ENCODE measurements at regions not wholly inside any gene's neighbourhood (a gene's known extent, or its start where the extent isn't known, plus 50 kb on each side); places are given as distances from the start of the nearest gene placed in this dataset.
A peak's percentile ranks its signal among the peaks of the same experiment; 100 is the strongest.

DNA sequence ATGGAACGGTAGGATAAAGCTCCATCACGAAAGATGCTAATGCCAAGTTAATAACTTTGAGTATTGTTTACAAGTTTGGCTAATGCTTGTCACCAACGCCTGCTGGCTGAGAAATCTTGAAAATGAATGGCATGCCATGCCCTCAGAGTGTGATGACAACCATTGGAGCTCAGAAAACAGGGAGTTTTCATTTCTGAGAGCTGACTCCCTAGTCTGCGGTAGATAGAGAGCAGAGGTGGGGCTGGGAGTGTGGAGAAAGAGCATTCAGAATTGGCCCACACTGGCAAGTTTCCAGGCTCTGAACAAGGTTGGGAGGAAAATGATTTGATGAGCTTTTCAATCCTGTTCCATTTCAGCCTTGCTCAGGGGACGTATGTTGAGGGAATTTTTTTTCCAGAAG lies 183.9 kb downstream of the CPEB2 start:
- H3K27ac ChIP-seq: no peak overlapping the region
- no peak for TF ChIP-seq ZFX (IDR thresholded peaks at IDR 0.05; ENCODE audit: borderline replicate concordance)
- TF ChIP-seq, protein P1, sequence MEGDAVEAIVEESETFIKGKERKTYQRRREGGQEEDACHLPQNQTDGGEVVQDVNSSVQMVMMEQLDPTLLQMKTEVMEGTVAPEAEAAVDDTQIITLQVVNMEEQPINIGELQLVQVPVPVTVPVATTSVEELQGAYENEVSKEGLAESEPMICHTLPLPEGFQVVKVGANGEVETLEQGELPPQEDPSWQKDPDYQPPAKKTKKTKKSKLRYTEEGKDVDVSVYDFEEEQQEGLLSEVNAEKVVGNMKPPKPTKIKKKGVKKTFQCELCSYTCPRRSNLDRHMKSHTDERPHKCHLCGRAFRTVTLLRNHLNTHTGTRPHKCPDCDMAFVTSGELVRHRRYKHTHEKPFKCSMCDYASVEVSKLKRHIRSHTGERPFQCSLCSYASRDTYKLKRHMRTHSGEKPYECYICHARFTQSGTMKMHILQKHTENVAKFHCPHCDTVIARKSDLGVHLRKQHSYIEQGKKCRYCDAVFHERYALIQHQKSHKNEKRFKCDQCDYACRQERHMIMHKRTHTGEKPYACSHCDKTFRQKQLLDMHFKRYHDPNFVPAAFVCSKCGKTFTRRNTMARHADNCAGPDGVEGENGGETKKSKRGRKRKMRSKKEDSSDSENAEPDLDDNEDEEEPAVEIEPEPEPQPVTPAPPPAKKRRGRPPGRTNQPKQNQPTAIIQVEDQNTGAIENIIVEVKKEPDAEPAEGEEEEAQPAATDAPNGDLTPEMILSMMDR (IDR thresholded peaks at IDR 0.05): no peak

DNA sequence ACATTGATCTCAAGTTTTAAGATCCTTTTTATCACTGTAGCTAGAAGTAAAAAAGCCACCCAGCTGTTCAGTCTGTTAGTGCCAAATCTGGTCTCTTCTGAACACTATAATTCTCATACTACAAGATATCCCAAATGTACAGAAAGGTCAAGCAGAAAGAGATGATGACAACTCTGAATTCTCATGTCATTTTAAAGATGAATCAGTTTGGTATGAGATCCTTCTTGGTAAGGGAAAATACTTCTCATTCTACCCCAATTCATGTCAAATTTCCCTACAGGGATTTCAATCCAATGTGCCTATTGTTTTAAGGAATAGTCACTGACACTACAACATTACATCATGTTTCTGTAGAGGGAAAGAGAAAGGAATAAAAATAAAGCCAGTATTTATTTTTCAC lies 184.5 kb downstream of the CPEB2 start:
- no peak overlapping the region for H3K27ac ChIP-seq
- no peak for TF ChIP-seq ZFX (IDR thresholded peaks at IDR 0.05; ENCODE audit: borderline replicate concordance)
- TF ChIP-seq, protein P1 (IDR thresholded peaks at IDR 0.05): no peak

DNA sequence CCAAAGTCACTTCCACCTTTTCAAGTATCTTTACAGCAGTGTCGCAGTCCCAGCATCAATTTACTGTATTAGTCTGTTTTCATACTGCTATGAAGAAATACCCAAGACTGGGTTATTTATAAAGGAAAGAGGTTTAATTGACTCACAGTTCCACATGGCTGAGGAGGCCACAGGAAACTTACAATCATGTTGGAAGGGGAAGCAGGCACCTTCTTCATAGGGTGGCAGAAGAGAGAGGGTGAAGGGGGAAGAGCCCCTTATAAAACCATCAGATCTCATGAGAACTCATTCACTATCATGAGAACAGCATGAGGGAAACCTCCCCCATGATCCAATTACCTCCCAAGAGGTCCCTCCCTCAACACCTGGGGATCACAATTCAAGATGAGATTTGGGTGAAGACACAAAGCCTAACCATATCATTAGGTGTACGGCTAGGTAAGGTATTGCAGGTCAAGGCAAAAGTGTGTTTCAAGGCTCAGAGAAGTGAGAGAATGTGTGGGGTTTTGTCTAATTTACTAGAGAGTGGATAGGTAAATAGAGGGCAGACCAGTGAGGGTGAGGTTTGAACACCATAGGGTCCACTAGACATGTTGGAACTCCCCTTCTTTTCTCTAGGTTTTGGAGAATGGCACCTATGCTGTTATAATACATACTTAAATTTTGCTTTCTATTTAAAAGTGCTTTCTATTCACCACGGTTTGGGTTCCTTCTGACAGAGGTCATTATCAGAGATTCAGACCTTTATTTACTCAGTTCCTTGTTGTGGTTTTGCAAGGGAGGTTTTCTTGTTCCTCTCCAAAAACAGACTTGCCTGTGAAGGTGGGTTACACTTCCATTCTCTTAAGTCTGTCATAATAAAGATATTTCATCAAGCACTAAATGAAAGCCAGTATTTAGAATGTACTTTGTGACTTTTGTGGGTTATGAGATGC lies 186.6 kb downstream of the CPEB2 start:
- no peak overlapping the region for H3K27ac ChIP-seq
- TF ChIP-seq, protein P1 (IDR thresholded peaks at IDR 0.05): no peak
- no peak for TF ChIP-seq ZFX (IDR thresholded peaks at IDR 0.05; ENCODE audit: borderline replicate concordance)

DNA sequence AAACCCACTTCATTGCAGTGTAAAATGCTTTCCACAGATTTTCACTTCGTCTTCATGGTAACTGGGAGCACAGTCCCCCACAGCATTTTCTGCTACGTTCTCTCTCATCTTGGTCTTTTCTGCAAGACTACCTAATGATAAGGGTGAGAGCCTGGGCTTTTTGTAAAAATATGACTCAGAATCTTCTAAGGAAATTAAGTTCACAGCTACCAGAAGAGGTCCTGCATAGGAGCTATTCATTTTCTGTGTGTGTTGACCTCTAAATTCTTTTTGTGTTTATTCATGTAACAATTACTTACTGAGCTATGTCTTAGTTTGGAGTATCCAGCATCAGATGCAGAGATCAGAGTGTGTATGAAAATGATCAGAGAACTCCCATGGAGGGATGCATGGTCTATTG lies 192.2 kb downstream of the CPEB2 start:
- no peak overlapping the region for H3K27ac ChIP-seq
- TF ChIP-seq, protein P1 (IDR thresholded peaks at IDR 0.05): no peak
- TF ChIP-seq ZFX (IDR thresholded peaks at IDR 0.05; ENCODE audit: borderline replicate concordance): no peak

DNA sequence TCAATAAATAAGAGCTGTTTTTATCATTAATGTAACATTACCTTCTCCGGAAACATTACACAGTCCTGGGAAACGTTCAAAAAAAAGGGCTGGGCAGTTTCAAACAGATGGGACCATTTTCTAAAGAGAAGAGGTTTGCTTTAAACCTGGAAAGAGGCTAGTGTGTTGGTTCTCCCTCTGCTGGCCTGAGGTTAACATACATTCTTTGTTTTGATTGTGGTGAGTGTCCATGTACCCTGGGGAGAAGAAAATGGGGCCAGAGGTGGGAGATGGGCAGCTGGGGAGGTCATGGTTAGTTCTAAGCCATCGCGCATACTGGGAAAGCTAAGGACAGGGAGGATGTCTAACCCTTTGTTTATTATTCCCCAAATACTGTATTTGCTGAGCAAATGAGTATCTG lies 194.7 kb downstream of the CPEB2 start:
- TF ChIP-seq ZFX (IDR thresholded peaks at IDR 0.05; ENCODE audit: borderline replicate concordance): no peak
- TF ChIP-seq, protein P1 (IDR thresholded peaks at IDR 0.05): peak; percentile 11; the same call in 1 of the 2 replicates
- H3K27ac ChIP-seq: no peak overlapping the region

DNA sequence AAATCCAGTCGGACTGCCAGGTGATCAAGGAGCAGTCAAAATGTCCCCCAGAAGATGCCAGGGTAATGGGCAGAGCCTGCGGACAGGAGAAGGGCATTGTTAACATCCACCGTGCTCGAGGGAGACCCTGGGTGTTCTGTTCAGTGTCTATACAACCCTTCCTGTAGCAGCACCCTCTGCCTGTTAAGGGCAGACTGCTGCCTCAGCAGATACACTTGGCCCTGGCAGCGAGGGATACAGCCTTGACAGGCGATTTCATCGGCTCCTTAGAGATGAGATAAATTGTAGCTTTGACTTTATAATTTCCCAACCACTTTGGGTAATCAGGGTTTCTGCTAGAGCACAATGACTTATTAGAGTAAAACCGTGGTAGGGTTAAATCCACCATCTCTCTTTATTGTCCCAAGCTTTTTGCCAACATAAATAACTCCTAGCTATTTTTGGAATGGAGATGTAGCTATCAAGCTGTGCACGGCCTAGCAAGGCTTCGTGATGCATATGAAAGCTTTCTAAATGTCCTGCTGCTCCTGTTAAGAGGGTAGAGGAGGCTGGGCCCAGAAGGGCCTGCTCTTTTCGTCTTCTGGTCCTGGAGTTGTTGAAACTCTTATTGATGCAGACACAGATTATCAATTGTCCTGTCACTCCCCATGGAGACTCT lies 195.9 kb downstream of the CPEB2 start:
- TF ChIP-seq ZFX (IDR thresholded peaks at IDR 0.05; ENCODE audit: borderline replicate concordance): no peak
- TF ChIP-seq, protein P1 (IDR thresholded peaks at IDR 0.05): no peak
- H3K27ac ChIP-seq: no peak overlapping the region

DNA sequence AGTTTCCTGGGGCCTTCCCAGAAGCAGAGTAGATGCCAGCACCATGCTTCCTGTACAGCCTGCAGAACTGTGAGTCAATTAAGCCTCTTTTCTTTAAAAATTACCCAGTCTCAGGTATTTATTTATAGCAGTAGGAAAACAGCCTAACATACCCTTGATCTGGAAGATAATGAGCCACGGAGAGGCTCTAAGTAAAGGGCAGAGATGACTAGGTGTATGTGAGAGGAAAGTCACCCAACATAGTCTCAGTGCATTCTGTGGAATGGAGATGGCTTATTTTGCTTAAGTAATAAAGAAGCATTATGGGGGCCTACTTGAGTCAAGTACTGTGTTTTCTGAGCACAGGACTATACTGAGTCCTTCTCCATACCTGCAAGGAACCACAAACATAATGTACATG lies 199.5 kb downstream of the CPEB2 start:
- TF ChIP-seq, protein P1 (IDR thresholded peaks at IDR 0.05): no peak
- no peak for TF ChIP-seq ZFX (IDR thresholded peaks at IDR 0.05; ENCODE audit: borderline replicate concordance)
- H3K27ac ChIP-seq: no peak overlapping the region

Data from 22Rv1 (cell line).